Suppressor macrophage treated with lipopolysaccharide for 1 hour (primary cell): ENCODE measurements at regions not wholly inside any gene's neighbourhood (a gene's known extent, or its start where the extent isn't known, plus 50 kb on each side); places are given as distances from the start of the nearest gene placed in this dataset.
A peak's percentile ranks its signal among the peaks of the same experiment; 100 is the strongest.
"Not testable (repeated sequence)": the region's sequence is repeated elsewhere in the genome, so short reads cannot be mapped to it uniquely, and the experiment has no call there.

ENCODE experiments used
- DNase-seq, 3 donors: peaks; one replicate each; pipeline ENCODE4 v3.0.0-alpha.2; 2020 to 2022

GRCh38 chr9:3658964-3659363 lies 133.2 kb upstream of the RFX3 start:
- DNase-seq, result no peak

- no peak for DNase-seq
These were observed 130.4 kb upstream of the RFX3 start for GRCh38 chr9:3656224-3656623.

GRCh38 chr9:3650994-3651622 lies 125.3 kb upstream of the RFX3 start:
- no peak for DNase-seq

GRCh38 chr9:3648722-3649246 lies 123.0 kb upstream of the RFX3 start:
- peak in 1 of 3 donors; percentile 2 for DNase-seq

- DNase-seq, result no peak
These were observed 122.5 kb upstream of the RFX3 start for GRCh38 chr9:3648266-3648665.

DNA sequence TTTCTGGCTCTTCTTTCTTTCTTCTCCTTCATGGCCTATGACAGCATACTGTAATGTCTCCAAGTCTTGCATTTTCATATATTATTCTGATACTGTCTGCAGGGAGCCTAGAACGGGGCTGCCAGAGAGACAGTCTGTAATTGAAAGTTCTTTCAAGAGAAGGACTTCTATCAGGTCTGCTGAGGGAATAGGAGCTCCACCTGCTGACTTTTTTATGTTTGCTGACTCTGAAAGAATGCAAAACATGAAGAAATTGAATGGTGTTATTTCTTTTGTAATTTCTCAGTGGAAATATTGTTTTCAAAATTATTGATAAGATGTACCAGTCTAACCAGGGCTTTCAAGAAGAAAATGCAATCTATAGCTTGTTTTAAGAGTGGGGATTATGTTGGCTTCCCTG lies 121.9 kb upstream of the RFX3 start:
- DNase-seq, result peak in 2 of 3 donors; percentile 15 to 27

GRCh38 chr9:3646226-3646625 lies 120.4 kb upstream of the RFX3 start:
- DNase-seq, result no peak

DNA sequence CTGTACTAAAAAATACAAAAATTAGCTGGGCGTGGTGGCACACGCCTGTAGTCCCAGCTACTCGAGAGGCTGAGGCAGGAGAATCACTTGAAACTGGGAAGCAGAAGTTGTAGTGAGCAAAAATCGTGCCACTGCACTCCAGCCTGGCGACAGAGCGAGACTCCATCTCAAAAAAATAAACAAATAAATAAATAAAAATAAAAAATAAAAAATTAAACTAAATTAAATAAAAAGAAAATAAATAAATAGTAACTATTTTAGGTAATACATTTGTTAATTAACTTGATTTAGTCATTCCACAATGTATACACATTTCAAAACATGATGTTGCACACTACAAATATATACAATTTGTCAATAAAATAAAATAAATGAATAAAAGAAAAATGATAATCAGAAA lies 116.3 kb upstream of the RFX3 start:
- not testable (repeated sequence) for DNase-seq

DNA sequence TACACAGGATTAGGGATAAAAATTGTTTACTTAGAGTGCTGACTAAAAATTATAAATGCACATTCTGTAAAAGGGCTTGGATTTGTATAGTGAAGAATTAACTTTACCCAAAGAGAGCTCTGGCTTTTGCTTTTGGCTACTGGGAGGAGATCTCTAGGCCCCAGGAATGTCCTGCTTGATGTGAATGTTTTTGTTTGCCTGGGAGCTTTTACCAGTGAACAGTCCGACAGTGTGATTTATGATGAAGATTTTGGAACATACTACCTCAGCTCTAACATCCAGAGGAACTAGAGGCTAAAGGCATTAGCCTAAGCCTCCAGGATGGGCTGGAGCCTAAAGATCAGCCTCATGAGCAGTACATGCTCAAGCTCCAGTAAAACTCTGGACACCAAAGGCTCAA lies 103.7 kb upstream of the RFX3 start:
- no peak for DNase-seq

DNA sequence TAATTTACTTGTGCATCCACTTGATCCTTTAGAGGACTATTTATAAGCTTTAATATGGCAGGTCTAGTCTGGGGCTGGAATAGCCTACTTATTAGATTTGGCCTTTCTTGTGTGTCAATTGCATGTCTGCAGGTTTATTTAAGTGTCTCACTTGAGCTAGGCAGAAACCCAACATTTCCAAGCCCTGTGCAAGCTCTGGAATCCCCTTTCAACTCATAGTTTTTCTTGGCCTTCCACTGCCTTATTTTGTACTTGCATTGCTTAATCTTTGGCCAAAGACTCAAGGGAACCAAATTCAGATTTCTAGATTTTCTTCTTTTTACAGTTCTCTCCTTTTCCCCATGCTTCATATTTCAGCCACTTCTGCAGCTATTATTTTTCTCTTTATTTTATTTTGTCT lies 102.4 kb upstream of the RFX3 start:
- no peak for DNase-seq

DNA sequence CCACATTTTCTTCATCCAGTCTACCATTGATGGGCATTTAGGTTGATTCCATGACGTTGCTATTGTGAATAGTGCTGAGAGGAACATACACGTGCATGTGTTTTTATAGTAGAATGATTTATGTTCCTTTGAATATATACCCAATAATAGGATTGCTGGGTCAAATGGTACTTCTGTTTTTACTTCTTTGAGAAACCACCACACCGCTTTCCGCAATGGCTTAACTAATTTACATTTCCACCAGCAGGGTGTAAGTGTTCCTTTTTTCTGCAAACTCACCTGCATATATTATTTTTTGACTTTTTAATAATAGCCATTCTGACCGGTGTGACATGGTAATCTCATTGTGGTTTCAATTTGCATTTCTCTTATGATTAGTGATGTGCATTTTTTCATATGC lies 82.2 kb upstream of the RFX3 start:
- DNase-seq, result no peak

DNA sequence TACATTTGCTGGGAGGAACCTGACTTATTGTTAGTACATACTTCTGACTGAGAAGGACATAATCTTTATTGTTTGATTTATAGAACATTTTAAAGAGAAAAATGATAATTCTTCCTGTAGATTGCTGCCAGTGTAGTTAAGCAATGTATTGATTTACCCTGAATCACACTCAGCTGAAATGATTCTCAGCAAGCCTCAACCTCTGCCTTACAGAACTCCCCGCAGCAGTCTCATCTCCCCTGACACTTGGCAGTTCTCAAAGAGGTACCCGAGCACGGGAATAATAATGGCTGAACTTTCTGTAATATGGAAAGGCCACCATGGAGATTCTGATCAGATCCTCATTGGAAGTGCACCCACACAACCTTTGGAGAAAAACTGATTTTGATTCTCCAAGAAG lies 74.9 kb upstream of the RFX3 start:
- no peak for DNase-seq

- no peak for DNase-seq
These were observed 72.0 kb upstream of the RFX3 start for GRCh38 chr9:3597792-3598191.

DNA sequence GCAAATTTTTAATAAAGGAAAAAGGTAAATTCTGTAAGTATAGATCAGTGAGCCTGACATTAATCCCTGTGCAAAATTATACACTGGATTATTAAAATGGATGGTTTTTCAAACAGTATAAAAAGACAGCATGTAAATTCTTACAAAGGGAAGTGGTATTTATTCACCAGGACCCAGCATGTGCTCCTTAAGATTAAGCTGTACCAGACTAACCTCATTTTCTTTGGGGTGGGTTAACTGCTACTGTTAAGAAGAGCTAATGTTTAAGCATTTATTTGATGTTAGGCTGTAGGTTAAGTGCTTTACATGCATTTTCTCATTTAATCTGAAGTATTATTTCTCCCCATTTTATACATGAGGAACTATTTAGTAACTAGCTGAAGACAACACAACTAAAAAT lies 60.3 kb upstream of the RFX3 start:
- no peak for DNase-seq

- DNase-seq, result peak in 1 of 3 donors; percentile 16
These were observed 59.8 kb upstream of the RFX3 start for GRCh38 chr9:3585606-3586005.

DNA sequence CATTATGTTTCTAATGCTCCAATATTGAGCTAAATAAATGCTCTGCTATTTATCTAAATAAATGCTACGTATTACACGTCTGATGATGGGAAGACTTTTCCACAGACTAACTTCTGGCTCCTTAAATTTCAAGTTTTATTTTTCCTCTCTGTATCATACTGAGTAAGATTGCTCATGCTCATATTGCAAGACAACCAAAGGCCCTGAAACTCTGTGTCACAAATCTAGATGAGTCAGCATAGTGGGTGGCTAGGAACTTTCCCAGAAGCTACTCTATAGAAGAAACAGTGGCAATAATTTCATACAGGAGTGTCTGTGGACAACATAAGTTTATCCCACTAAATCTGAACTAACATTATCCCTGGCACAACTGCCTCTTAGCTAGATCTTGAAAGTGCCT lies 53.0 kb upstream of the RFX3 start:
- DNase-seq, result peak; percentile 85 to 96 (median 95)

GRCh38 chr9:3576328-3576727 lies 50.5 kb upstream of the RFX3 start:
- peak; percentile 88 to 97 (median 92) for DNase-seq

- peak; percentile 74 to 86 (median 75) for DNase-seq
These were observed 50.0 kb upstream of the RFX3 start for GRCh38 chr9:3575821-3576220.
